ENCODE measurements at regions not wholly inside any gene's neighbourhood (a gene's known extent, or its start where the extent isn't known, plus 50 kb on each side); places are given as distances from the start of the nearest gene placed in this dataset.
"Not testable (repeated sequence)": the region's sequence is repeated elsewhere in the genome, so short reads cannot be mapped to it uniquely, and the experiment has no call there.

DNA sequence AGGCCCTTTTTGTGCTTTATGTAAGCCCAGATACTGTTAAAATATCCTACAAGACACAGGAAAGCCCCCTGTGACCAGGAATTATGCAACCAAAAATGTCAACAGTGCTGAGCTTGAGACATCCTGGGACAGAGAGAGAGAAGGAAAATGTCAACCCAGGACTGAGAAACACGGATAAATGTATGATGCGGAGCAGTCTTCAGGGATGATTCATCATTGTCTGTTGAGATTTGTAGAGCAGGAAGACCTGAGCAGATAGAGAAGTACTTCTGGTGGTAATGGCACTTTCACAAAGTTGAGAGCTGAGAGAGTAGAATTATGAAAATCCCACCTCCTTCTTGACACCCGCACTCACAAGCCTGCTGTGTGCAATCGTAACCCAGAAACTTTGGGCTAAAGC, 330.1 kb upstream of the FRG1 start:
- not testable (repeated sequence) for TF ChIP-seq POLR2A, CTCF, EP300 (IDR thresholded peaks at IDR 0.05)
